ENCODE measurements at regions not wholly inside any gene's neighbourhood (a gene's known extent, or its start where the extent isn't known, plus 50 kb on each side); places are given as distances from the start of the nearest gene placed in this dataset.
"Not testable (repeated sequence)": the region's sequence is repeated elsewhere in the genome, so short reads cannot be mapped to it uniquely, and the experiment has no call there.

GRCh38 chr11:42816471-42816870 is 495.3 kb upstream of the API5 start:
- Mint-ChIP-seq H3K27me3 (no peaks in the 10 kb centered on the region), H3K36me3 (no peaks in the 10 kb centered on the region), H3K9me3 (peaks cover 1% of the 10 kb centered on the region), H3K4me1 (no peaks in the 10 kb centered on the region), H3K4me3 (no peak overlapping the region), H3K27ac (no peak overlapping the region)
- ATAC-seq (ENCODE audit: low read depth), result no peak
- no peak for DNase-seq (ENCODE audit: low spot score in 2 of 2)

DNA sequence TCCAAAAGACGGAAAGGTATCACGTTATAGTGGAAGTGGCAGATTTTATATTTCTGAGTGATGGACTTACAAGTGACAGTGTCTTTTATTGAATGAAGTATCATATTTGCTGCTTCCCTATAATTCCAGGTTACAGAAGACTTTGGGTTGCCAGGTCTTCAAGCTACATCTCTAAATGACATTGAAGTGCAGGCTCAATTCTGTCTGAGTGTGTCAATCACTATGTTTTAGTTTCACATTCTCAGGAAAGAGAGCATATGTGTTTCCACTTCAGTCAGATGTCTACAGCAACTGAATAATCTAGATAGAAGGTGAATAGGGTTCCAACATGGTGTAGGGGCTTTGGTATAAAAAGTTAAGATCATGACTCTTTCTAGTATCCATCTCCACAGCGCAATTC is 492.7 kb upstream of the API5 start:
- no peak for DNase-seq (ENCODE audit: low spot score in 2 of 2)
- ATAC-seq (ENCODE audit: low read depth), result no peak
- Mint-ChIP-seq H3K36me3 (no peaks in the 10 kb centered on the region), H3K27me3 (no peaks in the 10 kb centered on the region), H3K4me3 (no peak overlapping the region), H3K27ac (no peak overlapping the region), H3K4me1 (no peaks in the 10 kb centered on the region), H3K9me3 (peaks cover 1% of the 10 kb centered on the region)

- not testable (repeated sequence) for H3K4me1 Mint-ChIP-seq; H3K4me3 Mint-ChIP-seq; H3K36me3 Mint-ChIP-seq; H3K9me3 Mint-ChIP-seq; H3K27ac Mint-ChIP-seq; ATAC-seq (ENCODE audit: low read depth); DNase-seq (ENCODE audit: low spot score in 2 of 2); H3K27me3 Mint-ChIP-seq
Measured at GRCh38 chr11:42822188-42822587, 489.6 kb upstream of the API5 start.

GRCh38 chr11:42823546-42823945 is 488.2 kb upstream of the API5 start:
- Mint-ChIP-seq H3K27ac (no peak overlapping the region), H3K27me3 (no peaks in the 10 kb centered on the region), H3K36me3 (no peaks in the 10 kb centered on the region), H3K4me3 (no peak overlapping the region), H3K9me3 (no peaks in the 10 kb centered on the region), H3K4me1 (no peaks in the 10 kb centered on the region)
- ATAC-seq (ENCODE audit: low read depth), result no peak
- DNase-seq (ENCODE audit: low spot score in 2 of 2), result no peak

DNA sequence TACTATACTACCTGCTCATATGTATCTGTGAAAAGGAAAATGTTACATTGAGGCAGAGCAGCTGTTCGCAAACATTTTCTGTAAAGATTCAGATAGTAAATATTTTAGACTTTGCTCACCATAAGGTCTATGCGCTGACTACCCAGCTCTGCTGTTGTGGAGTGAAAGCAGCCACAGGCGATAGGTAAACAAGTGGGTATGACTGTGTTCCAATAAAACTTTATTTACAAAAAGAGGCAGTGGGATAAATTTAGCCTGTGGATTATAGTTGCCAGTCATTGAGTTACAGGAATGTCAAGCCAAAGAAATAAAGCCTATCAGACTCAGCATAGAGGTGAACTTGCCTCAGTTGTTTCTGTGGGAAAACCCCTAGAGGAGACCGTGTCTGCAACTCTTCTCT is 487.7 kb upstream of the API5 start:
- Mint-ChIP-seq H3K4me1 (no peaks in the 10 kb centered on the region), H3K27me3 (no peaks in the 10 kb centered on the region), H3K9me3 (peaks cover under 1% of the 10 kb centered on the region), H3K4me3 (no peak overlapping the region), H3K27ac (no peak overlapping the region), H3K36me3 (no peaks in the 10 kb centered on the region)
- DNase-seq (ENCODE audit: low spot score in 2 of 2) (no peak), ATAC-seq (ENCODE audit: low read depth) (no peak)

GRCh38 chr11:42825598-42825997 is 486.2 kb upstream of the API5 start:
- no peak for DNase-seq (ENCODE audit: low spot score in 2 of 2)
- Mint-ChIP-seq H3K27me3 (no peaks in the 10 kb centered on the region), H3K36me3 (no peaks in the 10 kb centered on the region), H3K4me3 (no peak overlapping the region), H3K4me1 (no peaks in the 10 kb centered on the region), H3K27ac (no peak overlapping the region), H3K9me3 (peaks cover 3% of the 10 kb centered on the region)
- ATAC-seq (ENCODE audit: low read depth), result no peak

DNA sequence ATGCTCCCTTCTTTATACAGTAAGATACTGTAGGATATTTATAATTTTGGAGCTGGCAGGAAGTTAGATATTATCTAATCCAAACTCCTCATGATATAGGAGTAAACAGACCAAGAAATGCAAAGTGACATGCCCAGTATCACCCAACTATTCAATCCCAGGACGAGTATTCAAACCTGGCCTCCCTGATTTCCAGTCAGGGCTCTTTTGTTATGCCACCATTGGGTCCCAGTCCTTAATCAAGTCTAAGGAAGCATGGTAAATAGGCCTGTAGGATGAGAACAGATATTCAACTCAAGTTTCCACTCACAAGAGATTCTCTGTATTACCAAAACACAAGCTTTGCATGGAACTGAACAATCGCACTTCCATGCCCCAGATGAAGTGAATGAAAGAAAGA is 484.0 kb upstream of the API5 start:
- H3K4me3 Mint-ChIP-seq, result no peak overlapping the region
- no peaks in the 10 kb centered on the region for H3K4me1 Mint-ChIP-seq
- ATAC-seq (ENCODE audit: low read depth) (no peak), DNase-seq (ENCODE audit: low spot score in 2 of 2) (no peak)
- H3K9me3 Mint-ChIP-seq, result peaks cover 3% of the 10 kb centered on the region
- no peaks in the 10 kb centered on the region for H3K27me3 Mint-ChIP-seq
- no peak overlapping the region for H3K27ac Mint-ChIP-seq
- H3K36me3 Mint-ChIP-seq, result no peaks in the 10 kb centered on the region

DNA sequence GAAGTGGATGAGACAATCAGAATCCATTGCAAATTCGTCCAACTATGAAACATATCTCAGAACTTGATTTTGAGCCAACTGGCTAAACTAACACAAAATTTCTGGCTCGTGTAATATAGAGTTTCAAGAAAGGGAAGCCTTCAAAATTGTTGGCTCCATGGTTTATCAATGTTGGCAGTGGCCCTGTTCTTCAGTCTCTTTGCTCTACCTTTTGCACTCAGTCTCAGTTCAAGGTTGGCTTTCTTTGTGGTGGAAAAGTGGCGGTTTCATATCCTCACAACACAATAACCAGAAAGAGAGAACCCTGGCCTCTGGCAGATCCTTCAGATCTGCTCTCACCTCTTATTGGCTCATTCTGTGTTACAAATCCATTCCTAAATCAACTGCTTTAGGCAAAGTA is 473.8 kb upstream of the API5 start:
- Mint-ChIP-seq H3K36me3 (no peaks in the 10 kb centered on the region), H3K27ac (no peak overlapping the region), H3K27me3 (no peaks in the 10 kb centered on the region), H3K4me3 (no peak overlapping the region), H3K9me3 (peaks cover 4% of the 10 kb centered on the region), H3K4me1 (no peaks in the 10 kb centered on the region)
- no peak for DNase-seq (ENCODE audit: low spot score in 2 of 2)
- no peak for ATAC-seq (ENCODE audit: low read depth)

DNA sequence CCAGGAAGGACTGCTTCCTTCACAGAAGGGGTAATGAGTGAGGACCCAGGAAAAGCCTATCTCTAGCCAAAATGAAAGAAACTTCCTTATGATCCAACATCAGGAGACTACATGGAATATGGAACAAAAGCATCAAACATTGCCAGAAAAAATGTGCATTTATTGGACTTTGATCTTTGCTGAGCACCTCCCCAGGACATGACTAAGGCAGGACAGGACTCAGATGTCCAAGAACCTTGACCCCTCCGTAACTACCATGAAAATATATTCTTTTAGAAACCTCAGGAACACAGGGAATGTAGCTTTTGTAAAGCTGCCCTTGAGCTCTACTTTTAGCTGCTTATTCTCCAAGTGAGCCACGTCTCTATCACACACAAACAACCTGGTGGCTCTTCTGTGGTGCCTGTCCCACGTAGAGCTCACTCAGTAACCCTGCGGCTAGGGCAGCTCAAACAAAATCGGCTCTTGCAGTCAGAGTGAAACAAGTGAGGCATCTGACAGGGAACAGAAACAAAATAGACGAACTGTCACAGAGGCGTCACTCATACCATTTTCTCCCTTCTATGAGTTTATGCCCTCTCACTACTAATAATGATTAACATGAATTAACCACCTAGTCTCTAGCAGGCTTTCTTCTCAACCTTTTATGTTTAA is 471.5 kb upstream of the API5 start:
- peaks cover 4% of the 10 kb centered on the region for H3K9me3 Mint-ChIP-seq

GRCh38 chr11:42840860-42841259 is 470.9 kb upstream of the API5 start:
- ATAC-seq (ENCODE audit: low read depth) (no peak), DNase-seq (ENCODE audit: low spot score in 2 of 2) (no peak)
- no peaks in the 10 kb centered on the region for H3K4me1 Mint-ChIP-seq
- H3K9me3 Mint-ChIP-seq, result peaks cover 4% of the 10 kb centered on the region
- H3K36me3 Mint-ChIP-seq, result no peaks in the 10 kb centered on the region
- H3K27me3 Mint-ChIP-seq, result no peaks in the 10 kb centered on the region
- H3K27ac Mint-ChIP-seq, result no peak overlapping the region
- H3K4me3 Mint-ChIP-seq, result no peak overlapping the region

More for the DNA sequence above, 471.5 kb upstream of the API5 start:
- no peak for ATAC-seq (ENCODE audit: low read depth)
- no peak for DNase-seq (ENCODE audit: low spot score in 2 of 2)
- Mint-ChIP-seq H3K36me3 (no peaks in the 10 kb centered on the region), H3K4me1 (no peaks in the 10 kb centered on the region), H3K4me3 (no peak overlapping the region), H3K27ac (no peak overlapping the region), H3K27me3 (no peaks in the 10 kb centered on the region)

- H3K4me3 Mint-ChIP-seq, result no peak overlapping the region
- peaks cover 3% of the 10 kb centered on the region for H3K9me3 Mint-ChIP-seq
- no peak for ATAC-seq (ENCODE audit: low read depth)
- H3K36me3 Mint-ChIP-seq, result no peaks in the 10 kb centered on the region
- no peaks in the 10 kb centered on the region for H3K27me3 Mint-ChIP-seq
- no peak overlapping the region for H3K27ac Mint-ChIP-seq
- H3K4me1 Mint-ChIP-seq, result no peaks in the 10 kb centered on the region
- DNase-seq (ENCODE audit: low spot score in 2 of 2), result no peak
Measured at GRCh38 chr11:42841556-42841955, 470.2 kb upstream of the API5 start.

GRCh38 chr11:42849362-42849761 is 462.4 kb upstream of the API5 start:
- Mint-ChIP-seq H3K9me3 (peaks cover 9% of the 10 kb centered on the region), H3K27ac (no peak overlapping the region), H3K4me3 (no peak overlapping the region), H3K27me3 (no peaks in the 10 kb centered on the region), H3K36me3 (no peaks in the 10 kb centered on the region), H3K4me1 (no peaks in the 10 kb centered on the region)
- DNase-seq (ENCODE audit: low spot score in 2 of 2), result no peak
- no peak for ATAC-seq (ENCODE audit: low read depth)

DNA sequence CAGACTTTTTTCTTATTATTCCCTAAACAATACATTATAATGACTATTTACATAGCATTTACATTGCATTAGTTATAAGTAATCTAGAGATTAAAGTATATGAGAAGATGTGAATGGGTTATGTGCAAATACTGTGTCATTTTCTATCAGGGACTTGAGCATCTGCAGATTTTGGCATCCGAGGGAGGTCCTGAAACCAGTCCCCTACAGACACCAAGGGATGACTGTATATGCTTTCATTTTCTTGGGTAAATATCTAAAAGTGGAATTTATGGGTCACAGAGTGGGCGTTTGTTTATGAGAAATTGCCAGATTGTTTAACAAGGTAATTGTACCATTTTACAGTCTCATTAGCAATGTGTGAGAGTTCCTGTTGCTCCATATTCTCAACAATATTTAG is 454.5 kb upstream of the API5 start:
- H3K27me3 Mint-ChIP-seq, result no peaks in the 10 kb centered on the region
- H3K9me3 Mint-ChIP-seq, result peaks cover 10% of the 10 kb centered on the region
- no peak for DNase-seq (ENCODE audit: low spot score in 2 of 2)
- no peak overlapping the region for H3K27ac Mint-ChIP-seq
- no peaks in the 10 kb centered on the region for H3K36me3 Mint-ChIP-seq
- no peak overlapping the region for H3K4me3 Mint-ChIP-seq
- no peaks in the 10 kb centered on the region for H3K4me1 Mint-ChIP-seq
- no peak for ATAC-seq (ENCODE audit: low read depth)

DNA sequence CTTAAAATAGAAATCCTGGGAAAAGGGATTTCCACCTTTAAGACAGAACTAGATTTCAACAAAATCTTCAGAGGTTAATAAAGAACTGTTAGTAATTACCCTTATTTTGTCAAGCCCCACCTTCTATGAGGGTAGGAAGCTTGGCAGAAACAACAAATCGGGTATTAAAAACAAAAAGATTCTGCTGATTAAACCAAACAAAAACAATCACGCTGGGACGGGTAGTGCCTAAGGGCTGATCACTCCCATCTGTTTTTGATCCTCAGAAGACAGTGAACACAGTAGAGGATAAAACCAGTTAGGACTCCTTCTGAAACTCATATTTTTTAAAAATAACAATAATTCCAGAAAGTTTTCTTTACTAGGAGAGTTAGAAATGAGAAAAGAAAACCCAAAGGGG is 441.3 kb upstream of the API5 start:
- Mint-ChIP-seq H3K4me1 (no peaks in the 10 kb centered on the region), H3K27ac (no peak overlapping the region), H3K27me3 (no peaks in the 10 kb centered on the region), H3K9me3 (peaks cover 9% of the 10 kb centered on the region), H3K36me3 (no peaks in the 10 kb centered on the region), H3K4me3 (no peak overlapping the region)
- DNase-seq (ENCODE audit: low spot score in 2 of 2), result no peak
- ATAC-seq (ENCODE audit: low read depth), result no peak

DNA sequence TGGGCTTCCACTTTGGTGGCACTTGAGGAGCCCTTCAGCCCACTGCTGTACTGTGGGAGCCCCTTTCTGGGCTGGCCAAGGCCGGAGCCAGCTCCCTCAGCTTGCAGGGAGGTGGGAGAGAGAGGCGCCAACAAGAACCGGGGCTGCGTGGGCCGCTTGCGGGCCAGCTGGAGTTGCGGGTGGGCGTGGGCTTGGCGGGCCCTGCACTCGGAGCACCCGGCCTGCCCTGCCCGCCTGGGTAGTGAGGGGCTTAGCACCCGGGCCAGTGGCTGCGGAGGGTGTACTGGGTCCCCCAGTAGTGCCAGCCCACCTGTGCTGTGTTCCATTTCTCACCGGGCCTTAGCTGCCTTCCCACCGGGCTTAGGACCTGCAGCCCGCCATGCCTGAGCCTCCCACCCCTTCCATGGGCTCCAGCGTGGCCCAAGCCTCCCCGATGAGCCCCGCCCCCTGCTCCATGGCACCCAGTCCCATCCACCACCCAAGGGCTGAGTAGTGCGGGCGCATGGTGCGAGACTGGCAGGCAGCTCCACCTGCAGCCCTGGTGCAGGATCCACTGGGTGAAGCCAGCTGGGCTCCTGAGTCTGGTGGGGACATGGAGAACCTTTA is 437.9 kb upstream of the API5 start:
- H3K27me3 Mint-ChIP-seq; ATAC-seq (ENCODE audit: low read depth); H3K9me3 Mint-ChIP-seq; H3K4me1 Mint-ChIP-seq; H3K4me3 Mint-ChIP-seq; H3K36me3 Mint-ChIP-seq; H3K27ac Mint-ChIP-seq; DNase-seq (ENCODE audit: low spot score in 2 of 2): not testable (repeated sequence)

Data from memory B cell (primary cell).